Loucy (cell line): ENCODE measurements at regions not wholly inside any gene's neighbourhood (a gene's known extent, or its start where the extent isn't known, plus 50 kb on each side); places are given as distances from the start of the nearest gene placed in this dataset.

Experiments
- H2AFZ ChIP-seq: fragments of 200-600 bp; sonication (generic); 2 replicates; pipeline ENCODE4 v1.6.0; 2016; ENCODE audit warnings: antibody characterized with exemption, mild to moderate bottlenecking, low read length, moderate library complexity
- H3F3A ChIP-seq: fragments of 200-600 bp; 2 replicates; pipeline ENCODE4 v1.6.0; 2016; ENCODE audit warnings: antibody characterized with exemption, low read depth, mild to moderate bottlenecking
- H3K27me3 ChIP-seq: fragments of 200-600 bp; sonication (generic); 2 replicates; pipeline ENCODE4 v1.6.1; 2014; ENCODE audit warnings: low read length, mild to moderate bottlenecking; ENCODE audit not compliant: insufficient read depth, poor library complexity, severe bottlenecking
- H3K36me3 ChIP-seq: fragments of 200-600 bp; sonication (generic); 2 replicates; pipeline ENCODE4 v1.6.1; 2016; ENCODE audit warnings: low read length; ENCODE audit not compliant: insufficient read depth
- H3K4me1 ChIP-seq: fragments of 200-600 bp; sonication (generic); 2 replicates; pipeline ENCODE4 v1.5.1; 2014; ENCODE audit warnings: low read length, mild to moderate bottlenecking; ENCODE audit not compliant: insufficient read depth, poor library complexity, severe bottlenecking
- H3K4me2 ChIP-seq: fragments of 200-600 bp; sonication (generic); 2 replicates; pipeline ENCODE4 v1.6.0; 2014; ENCODE audit warnings: antibody characterized with exemption, low read length, low read depth, mild to moderate bottlenecking; ENCODE audit not compliant: poor library complexity, severe bottlenecking
- H3K4me3 ChIP-seq: fragments of 200-600 bp; sonication (generic); 2 replicates; pipeline ENCODE4 v1.5.1; 2014; ENCODE audit warnings: low read length, mild to moderate bottlenecking, mixed read lengths; ENCODE audit not compliant: poor library complexity, severe bottlenecking
- H3K79me2 ChIP-seq: fragments of 200-600 bp; sonication (generic); 2 replicates; pipeline ENCODE4 v1.6.1; 2014; ENCODE audit warnings: low read length; ENCODE audit not compliant: insufficient read depth
- H3K9ac ChIP-seq: fragments of 200-600 bp; sonication (generic); 2 replicates; pipeline ENCODE4 v1.6.0; 2014; ENCODE audit warnings: mild to moderate bottlenecking, low read depth, low read length, moderate library complexity; ENCODE audit not compliant: poor library complexity, severe bottlenecking
- H3K9me2 ChIP-seq: fragments of 200-600 bp; sonication (generic); replicated peaks from 2 replicates; pipeline ENCODE4 v1.6.1; 2016; ENCODE audit warnings: low read depth, low read length, mixed read lengths
- H3K9me3 ChIP-seq: fragments of 200-600 bp; sonication (generic); 2 replicates; pipeline ENCODE4 v1.6.1; 2014; ENCODE audit warnings: mild to moderate bottlenecking, antibody characterized with exemption, low read length, low read depth; ENCODE audit not compliant: insufficient read depth
- H4K20me1 ChIP-seq: fragments of 200-600 bp; sonication (generic); 2 replicates; pipeline ENCODE4 v1.6.0; 2014; ENCODE audit warnings: antibody characterized with exemption, low read length, mild to moderate bottlenecking; ENCODE audit not compliant: insufficient read depth, poor library complexity, severe bottlenecking
- EZH2phosphoT487 ChIP-seq: fragments of 200-600 bp; IDR thresholded peaks from 2 replicates; pipeline ENCODE4 v1.6.1; 2018; ENCODE audit warnings: antibody characterized with exemption, mild to moderate bottlenecking, moderate library complexity, borderline replicate concordance
- TF ChIP-seq, protein P1 (sequence below): fragments of 200-600 bp; sonication (generic); conservative IDR thresholded peaks from 2 replicates; pipeline ENCODE4 v1.5.1; 2014; ENCODE audit warnings: mild to moderate bottlenecking, antibody characterized with exemption, low read length

DNA sequence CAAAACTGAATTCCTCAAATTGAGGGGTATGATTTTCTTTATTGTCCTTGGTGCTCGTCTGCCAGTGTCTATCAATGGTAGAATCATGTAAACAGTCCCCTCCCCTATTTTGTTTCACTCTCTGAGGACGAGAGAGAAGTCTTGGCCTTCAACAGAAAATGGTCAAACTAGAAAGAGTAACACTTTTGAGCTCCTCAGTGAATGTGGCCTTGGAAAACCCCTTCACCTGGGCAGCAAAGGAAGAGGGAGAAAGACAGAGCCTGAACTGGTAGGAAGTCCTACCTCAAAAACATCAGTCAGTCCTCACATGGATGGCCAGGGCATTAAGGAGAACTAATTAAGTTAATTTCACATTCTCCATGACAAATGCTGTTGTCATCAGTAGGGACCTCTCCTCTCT, 86.1 kb upstream of the TOP3B start:
- no peaks in the 10 kb centered on the region for H3K27me3 ChIP-seq
- H2AFZ ChIP-seq = no peak overlapping the region
- H3K4me1 ChIP-seq = no peaks in the 10 kb centered on the region
- no peaks in the 10 kb centered on the region for H3K79me2 ChIP-seq
- H3F3A ChIP-seq = no peaks in the 10 kb centered on the region
- H3K4me2 ChIP-seq = no peak overlapping the region
- H3K9ac ChIP-seq = no peak overlapping the region
- H3K9me3 ChIP-seq = no peaks in the 10 kb centered on the region
- no peaks in the 10 kb centered on the region for H4K20me1 ChIP-seq
- no peaks in the 10 kb centered on the region for H3K36me3 ChIP-seq
- no peak for TF ChIP-seq EZH2phosphoT487
- TF ChIP-seq, protein P1, sequence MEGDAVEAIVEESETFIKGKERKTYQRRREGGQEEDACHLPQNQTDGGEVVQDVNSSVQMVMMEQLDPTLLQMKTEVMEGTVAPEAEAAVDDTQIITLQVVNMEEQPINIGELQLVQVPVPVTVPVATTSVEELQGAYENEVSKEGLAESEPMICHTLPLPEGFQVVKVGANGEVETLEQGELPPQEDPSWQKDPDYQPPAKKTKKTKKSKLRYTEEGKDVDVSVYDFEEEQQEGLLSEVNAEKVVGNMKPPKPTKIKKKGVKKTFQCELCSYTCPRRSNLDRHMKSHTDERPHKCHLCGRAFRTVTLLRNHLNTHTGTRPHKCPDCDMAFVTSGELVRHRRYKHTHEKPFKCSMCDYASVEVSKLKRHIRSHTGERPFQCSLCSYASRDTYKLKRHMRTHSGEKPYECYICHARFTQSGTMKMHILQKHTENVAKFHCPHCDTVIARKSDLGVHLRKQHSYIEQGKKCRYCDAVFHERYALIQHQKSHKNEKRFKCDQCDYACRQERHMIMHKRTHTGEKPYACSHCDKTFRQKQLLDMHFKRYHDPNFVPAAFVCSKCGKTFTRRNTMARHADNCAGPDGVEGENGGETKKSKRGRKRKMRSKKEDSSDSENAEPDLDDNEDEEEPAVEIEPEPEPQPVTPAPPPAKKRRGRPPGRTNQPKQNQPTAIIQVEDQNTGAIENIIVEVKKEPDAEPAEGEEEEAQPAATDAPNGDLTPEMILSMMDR = no peak
- no peaks in the 10 kb centered on the region for H3K9me2 ChIP-seq
- no peak overlapping the region for H3K4me3 ChIP-seq

DNA sequence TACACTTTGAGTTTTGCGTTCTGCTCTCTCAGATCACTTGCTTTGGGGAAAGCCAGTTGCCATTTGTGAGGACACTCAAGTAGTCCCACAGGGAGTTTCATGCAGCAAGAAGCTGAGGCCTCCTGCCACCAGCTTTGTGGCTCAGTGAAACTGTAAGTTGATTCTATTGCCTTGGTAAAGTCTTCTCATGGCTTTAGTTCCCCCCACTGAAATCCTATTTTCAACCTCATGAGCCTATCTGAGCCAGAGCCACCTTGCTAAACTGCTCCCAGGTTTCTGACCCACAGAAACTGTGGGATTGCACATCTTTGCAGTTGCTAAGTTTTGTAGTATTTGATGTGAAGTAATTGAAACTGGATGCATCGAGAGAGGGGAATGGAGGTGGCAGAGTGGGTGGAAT, 85.4 kb upstream of the TOP3B start:
- Histone ChIP-seq H3K27me3 (no peaks in the 10 kb centered on the region), H3K9ac (no peak overlapping the region), H3K9me3 (no peaks in the 10 kb centered on the region), H3K4me3 (no peak overlapping the region), H3F3A (no peaks in the 10 kb centered on the region), H3K79me2 (no peaks in the 10 kb centered on the region), H3K36me3 (no peaks in the 10 kb centered on the region), H4K20me1 (no peaks in the 10 kb centered on the region), H3K4me2 (no peak overlapping the region), H3K9me2 (no peaks in the 10 kb centered on the region), H2AFZ (no peak overlapping the region), H3K4me1 (no peaks in the 10 kb centered on the region)
- no peak for TF ChIP-seq EZH2phosphoT487
- TF ChIP-seq, protein P1 = no peak

DNA sequence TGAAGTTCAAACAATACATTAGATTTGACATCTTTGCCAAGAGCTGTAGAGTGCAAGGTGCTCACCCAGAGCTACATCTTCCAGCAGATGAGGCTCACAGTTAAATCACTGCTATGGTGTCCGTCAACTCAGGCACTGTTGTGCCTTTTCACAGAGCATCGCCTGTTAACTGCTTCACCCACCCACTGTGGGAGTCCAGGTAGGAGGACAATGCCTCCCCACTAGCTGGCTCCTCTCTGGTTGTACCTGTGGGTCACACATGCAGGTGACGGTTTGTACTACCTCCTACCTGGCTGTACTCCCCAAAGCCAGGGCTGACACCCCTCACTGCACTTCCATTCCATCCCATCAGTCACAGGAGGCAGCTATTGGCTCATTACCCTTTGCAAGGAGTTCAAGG, 84.6 kb upstream of the TOP3B start:
- no peak overlapping the region for H3K9ac ChIP-seq
- H3K4me2 ChIP-seq = no peak overlapping the region
- no peaks in the 10 kb centered on the region for H3K79me2 ChIP-seq
- no peaks in the 10 kb centered on the region for H3K27me3 ChIP-seq
- no peak overlapping the region for H3K4me3 ChIP-seq
- no peaks in the 10 kb centered on the region for H3K36me3 ChIP-seq
- H3K9me3 ChIP-seq = no peaks in the 10 kb centered on the region
- H3K9me2 ChIP-seq = no peaks in the 10 kb centered on the region
- TF ChIP-seq EZH2phosphoT487 = no peak
- TF ChIP-seq, protein P1 = no peak
- H2AFZ ChIP-seq = no peak overlapping the region
- no peaks in the 10 kb centered on the region for H4K20me1 ChIP-seq
- H3K4me1 ChIP-seq = no peaks in the 10 kb centered on the region
- H3F3A ChIP-seq = no peaks in the 10 kb centered on the region
